ENCODE measurements at regions not wholly inside any gene's neighbourhood (a gene's known extent, or its start where the extent isn't known, plus 50 kb on each side); places are given as distances from the start of the nearest gene placed in this dataset.

- Histone ChIP-seq H3K9me3 (ENCODE audit: control insufficient read depth in 4 of 4, insufficient read depth in 3 of 4, low read length in 3 of 4) (no peaks in the 10 kb centered on the region), H3K9ac (ENCODE audit: insufficient read depth in 1 of 2, low read length in 2 of 2) (no peak overlapping the region), H3K4me1 (ENCODE audit: control insufficient read depth in 5 of 5, insufficient read depth in 5 of 5, low read length in 5 of 5) (peaks cover 6 to 56% (median 24%) of the 10 kb centered on the region in 5 donors), H3K36me3 (ENCODE audit: control insufficient read depth in 4 of 4, insufficient read depth in 4 of 4, low read length in 4 of 4) (no peaks in the 10 kb centered on the region), H3K27ac (ENCODE audit: low read depth in 1 of 2, low read length in 1 of 2) (no peak overlapping the region), H3K27me3 (ENCODE audit: control insufficient read depth in 3 of 3, insufficient read depth in 3 of 3, low read length in 2 of 3) (no peaks in the 10 kb centered on the region), H3K4me3 (no peak overlapping the region)
- no peak for ATAC-seq (ENCODE audit: insufficient read depth, low FRiP score)
- DNase-seq: peak in 2 of 3 donors; percentile 25 to 40
- TF ChIP-seq CTCF (IDR thresholded peaks at IDR 0.05; ENCODE audit: control extremely low read depth, extremely low read depth): no peak
- 77 to 86% methylated on average over 6 of the region's 6 CpGs for WGBS, 2 donors
Measured at GRCh38 chr1:56378341-56379070, 200.9 kb downstream of the PLPP3 start.

GRCh38 chr1:56377431-56377830, 201.9 kb downstream of the PLPP3 start:
- H3K4me3 ChIP-seq: no peak overlapping the region
- ATAC-seq (ENCODE audit: insufficient read depth, low FRiP score) (no peak), DNase-seq (no peak)
- H3K9ac ChIP-seq (ENCODE audit: insufficient read depth in 1 of 2, low read length in 2 of 2): no peak overlapping the region
- no peaks in the 10 kb centered on the region for H3K27me3 ChIP-seq (ENCODE audit: control insufficient read depth in 3 of 3, insufficient read depth in 3 of 3, low read length in 2 of 3)
- peak overlapping the region in 1 of 2 donors; percentile 91 for H3K27ac ChIP-seq (ENCODE audit: low read depth in 1 of 2, low read length in 1 of 2)
- no peak for TF ChIP-seq CTCF (IDR thresholded peaks at IDR 0.05; ENCODE audit: control extremely low read depth, extremely low read depth)
- 74% methylated on average over 2 of the region's 2 CpGs for WGBS, 2 donors
- peaks cover 6 to 62% (median 24%) of the 10 kb centered on the region in 5 donors for H3K4me1 ChIP-seq (ENCODE audit: control insufficient read depth in 5 of 5, insufficient read depth in 5 of 5, low read length in 5 of 5)
- H3K36me3 ChIP-seq (ENCODE audit: control insufficient read depth in 4 of 4, insufficient read depth in 4 of 4, low read length in 4 of 4): no peaks in the 10 kb centered on the region
- H3K9me3 ChIP-seq (ENCODE audit: control insufficient read depth in 4 of 4, insufficient read depth in 3 of 4, low read length in 3 of 4): no peaks in the 10 kb centered on the region

GRCh38 chr1:56376188-56376984, 203.0 kb downstream of the PLPP3 start:
- H3K27ac ChIP-seq (ENCODE audit: low read depth in 1 of 2, low read length in 1 of 2): peak overlapping the region in 1 of 2 donors; percentile 91
- TF ChIP-seq CTCF (IDR thresholded peaks at IDR 0.05; ENCODE audit: control extremely low read depth, extremely low read depth): no peak
- H3K4me1 ChIP-seq (ENCODE audit: control insufficient read depth in 5 of 5, insufficient read depth in 5 of 5, low read length in 5 of 5): peaks cover 6 to 68% (median 24%) of the 10 kb centered on the region in 5 donors
- no peaks in the 10 kb centered on the region for H3K9me3 ChIP-seq (ENCODE audit: control insufficient read depth in 4 of 4, insufficient read depth in 3 of 4, low read length in 3 of 4)
- H3K36me3 ChIP-seq (ENCODE audit: control insufficient read depth in 4 of 4, insufficient read depth in 4 of 4, low read length in 4 of 4): no peaks in the 10 kb centered on the region
- ATAC-seq (ENCODE audit: insufficient read depth, low FRiP score) (no peak), DNase-seq (peak in 1 of 3 donors; percentile 19)
- 19 to 32% methylated on average over 7 of the region's 7 CpGs for WGBS, 2 donors
- H3K4me3 ChIP-seq: no peak overlapping the region
- H3K27me3 ChIP-seq (ENCODE audit: control insufficient read depth in 3 of 3, insufficient read depth in 3 of 3, low read length in 2 of 3): no peaks in the 10 kb centered on the region
- no peak overlapping the region for H3K9ac ChIP-seq (ENCODE audit: insufficient read depth in 1 of 2, low read length in 2 of 2)
